B cell (primary cell): ENCODE measurements at regions not wholly inside any gene's neighbourhood (a gene's known extent, or its start where the extent isn't known, plus 50 kb on each side); places are given as distances from the start of the nearest gene placed in this dataset.

Experiments used
- ATAC-seq: fragments of 200-7000 bp; cut with Tn5 transposase; one replicate; pipeline ENCODE4 v1.10.0; 2021; ENCODE audit warnings: low read depth, mild to moderate bottlenecking, moderate number of reproducible peaks, moderate library complexity
- CTCF ChIA-PET: fragments of 350-600 bp; sonication (Branson Sonifier 250); formaldehyde crosslinking; loops from one replicate; lab custom pipeline; 2021; ENCODE audit warnings: antibody characterized with exemption, inconsistent platforms; lab: Charles Lee
- POLR2A ChIA-PET: fragments of 350-600 bp; sonication (Branson Sonifier 250); formaldehyde crosslinking; loops from one replicate; lab custom pipeline; 2021; ENCODE audit warnings: antibody characterized with exemption; lab: Charles Lee
- DNase-seq: peaks from one replicate; pipeline ENCODE4 v3.0.0; 2013
- H2AFZ ChIP-seq: 2 replicates; pipeline ENCODE4 v1.6.1; 2012; ENCODE audit warnings: mild to moderate bottlenecking, low read depth, low read length; ENCODE audit not compliant: insufficient read depth, poor library complexity, severe bottlenecking
- H3K27ac ChIP-seq, 2 donors: 1 replicate in 1 of 2; 2 replicates in 1 of 2; pipeline ENCODE4 v1.5.1; 2012 to 2013; ENCODE audit warnings: low read length in 2 of 2, mild to moderate bottlenecking in 2 of 2, moderate library complexity in 1 of 2
- H3K27me3 ChIP-seq, 4 experiments: fragments of 200-600 bp in 1 of 4; sonication (generic) in 1 of 4; replicated peaks in 1 of 4; 1 replicate in 2 of 4; 2 replicates in 2 of 4; pipeline versions ENCODE4 v1.6.1 to v1.7.0; 2013 to 2016; ENCODE audit warnings: low read length in 3 of 4, mild to moderate bottlenecking in 2 of 4, mixed read lengths in 1 of 4, moderate library complexity in 1 of 4; ENCODE audit not compliant: insufficient read depth in 4 of 4, control insufficient read depth in 3 of 4; ENCODE audit errors: control extremely low read depth in 1 of 4
- H3K36me3 ChIP-seq, 2 experiments: replicated peaks in 1 of 2; 1 replicate in 1 of 2; 2 replicates in 1 of 2; pipeline versions ENCODE4 v1.6.1 to v1.7.1; 2013; ENCODE audit warnings: low read length in 1 of 2; ENCODE audit not compliant: insufficient read depth in 2 of 2, control insufficient read depth in 1 of 2; ENCODE audit errors: control extremely low read depth in 1 of 2, extremely low read depth in 1 of 2
- H3K4me1 ChIP-seq, 2 donors: fragments of 200-600 bp in 1 of 2; sonication (generic) in 1 of 2; 1 replicate in 1 of 2; 2 replicates in 1 of 2; pipeline versions ENCODE4 v1.5.1 to v1.6.1; 2013 to 2017; ENCODE audit warnings: low read length in 2 of 2; ENCODE audit not compliant: control insufficient read depth in 2 of 2, insufficient read depth in 2 of 2
- H3K4me2 ChIP-seq: replicated peaks from 2 replicates; pipeline ENCODE3; 2012; ENCODE audit warnings: mild to moderate bottlenecking, low read depth, low read length; ENCODE audit not compliant: poor library complexity, severe bottlenecking
- H3K4me3 ChIP-seq, 5 experiments: fragments of 200-600 bp in 1 of 5; sonication (generic) in 1 of 5; 1 replicate in 3 of 5; 2 replicates in 2 of 5; pipeline versions ENCODE4 v1.5.1 to v1.7.0; 2011 to 2016; ENCODE audit warnings: low read length in 4 of 5, mild to moderate bottlenecking in 4 of 5, low read depth in 2 of 5, control low read depth in 1 of 5, moderate library complexity in 1 of 5; ENCODE audit not compliant: insufficient read depth in 1 of 5; ENCODE audit errors: control extremely low read depth in 1 of 5, extremely low read depth in 1 of 5
- H3K79me2 ChIP-seq: fragments of 200-600 bp; sonication (generic); one replicate; pipeline ENCODE4 v1.6.0; 2016; ENCODE audit warnings: low read length; ENCODE audit not compliant: control insufficient read depth, insufficient read depth
- H3K9ac ChIP-seq: fragments of 200-600 bp; sonication (generic); 2 replicates; pipeline ENCODE4 v1.6.1; 2017; ENCODE audit warnings: mild to moderate bottlenecking, low read length, moderate library complexity
- H3K9me3 ChIP-seq, 3 donors: one replicate each; pipeline versions ENCODE4 v1.6.1 to v1.7.1; 2013; ENCODE audit warnings: low read length in 2 of 3; ENCODE audit not compliant: control insufficient read depth in 2 of 3, insufficient read depth in 1 of 3; ENCODE audit errors: control extremely low read depth in 1 of 3
- H4K20me1 ChIP-seq: 2 replicates; pipeline ENCODE4 v1.6.0; 2012; ENCODE audit warnings: mild to moderate bottlenecking, low read length; ENCODE audit not compliant: insufficient read depth, control insufficient read depth, poor library complexity, severe bottlenecking
- H3K27ac Mint-ChIP-seq: one replicate; pipeline ENCODE4 v1.8.0; 2021; ENCODE audit warnings: mixed read lengths
- H3K27me3 Mint-ChIP-seq: one replicate; pipeline ENCODE4 v1.8.0; 2021; ENCODE audit warnings: mixed read lengths
- H3K4me1 Mint-ChIP-seq: one replicate; pipeline ENCODE4 v1.8.0; 2021; ENCODE audit warnings: mixed read lengths
- H3K4me3 Mint-ChIP-seq: one replicate; pipeline ENCODE4 v1.8.0; 2021; ENCODE audit warnings: mixed read lengths
- H3K9me3 Mint-ChIP-seq: one replicate; pipeline ENCODE4 v1.8.0; 2022; ENCODE audit warnings: mixed read lengths; ENCODE audit not compliant: insufficient read depth
- CTCF ChIP-seq: fragments of 200-600 bp; IDR thresholded peaks from one replicate; pipeline ENCODE4 v1.8.0; 2022; ENCODE audit warnings: antibody characterized with exemption, mild to moderate bottlenecking
- EZH2 ChIP-seq: IDR thresholded peaks from 2 replicates; pipeline ENCODE4 v1.6.1; 2012; ENCODE audit warnings: borderline replicate concordance, low read depth, mild to moderate bottlenecking, moderate library complexity, low read length; ENCODE audit not compliant: insufficient read depth, poor library complexity, severe bottlenecking
- WGBS: methylation state at CpG from one replicate; pipeline ENCODE4 v1.1.5; 2013; ENCODE audit warnings: missing lambda C conversion rate; ENCODE audit not compliant: insufficient coverage; 5-methylcytosine and 5-hydroxymethylcytosine counted together
- intact Hi-C: fragments of 100-400 bp; cut with micrococcal nuclease; formaldehyde crosslinking; loops from one replicate; pipeline ENCODE4 v1.10.0; 2022

- WGBS: 94% methylated on average over 3 of the region's 9 CpGs
- H3K27ac Mint-ChIP-seq: no peak overlapping the region
Measured at GRCh38 chr1:100624886-100625610, 87.1 kb downstream of the GPR88 start.

More at GRCh38 chr1:100624886-100625610, 87.1 kb downstream of the GPR88 start:
- no peak overlapping the region for H3K4me3 Mint-ChIP-seq
- no peaks in the 10 kb centered on the region for H3K4me1 ChIP-seq
- H2AFZ ChIP-seq: no peak overlapping the region
- no peaks in the 10 kb centered on the region for H4K20me1 ChIP-seq
- ChIA-PET POLR2A (no interaction called here), CTCF (interaction anchor here (1.1 kb wide), 1 partner anchor 9 kb away, joined by 3 read pairs; no protein-coding TSS in a partner anchor)
- H3K4me1 Mint-ChIP-seq: no peaks in the 10 kb centered on the region
- TF ChIP-seq EZH2 (no peak), CTCF (no peak)
- DNase-seq (no peak), ATAC-seq (no peak)
- intact Hi-C loops: no loop called here
- no peak overlapping the region for H3K9ac ChIP-seq
- H3K79me2 ChIP-seq: no peaks in the 10 kb centered on the region
- H3K4me2 ChIP-seq: no peak overlapping the region
- H3K9me3 ChIP-seq: no peaks in the 10 kb centered on the region
- no peaks in the 10 kb centered on the region for H3K27me3 ChIP-seq
- no peak overlapping the region for H3K4me3 ChIP-seq
- H3K27me3 Mint-ChIP-seq: peaks cover 3% of the 10 kb centered on the region
- H3K27ac ChIP-seq: no peak overlapping the region
- no peaks in the 10 kb centered on the region for H3K36me3 ChIP-seq
- H3K9me3 Mint-ChIP-seq: no peaks in the 10 kb centered on the region
